Hepatocyte (in vitro differentiated cells): ENCODE measurements at regions not wholly inside any gene's neighbourhood (a gene's known extent, or its start where the extent isn't known, plus 50 kb on each side); places are given as distances from the start of the nearest gene placed in this dataset.
"Not testable (repeated sequence)": the region's sequence is repeated elsewhere in the genome, so short reads cannot be mapped to it uniquely, and the experiment has no call there.

Source experiments
- DNase-seq: peaks from one replicate; pipeline ENCODE4 v3.0.0-alpha.2; 2016; ENCODE audit warnings: low spot score
- H2AFZ ChIP-seq: fragments of 200-600 bp; sonication (generic); 2 replicates; pipeline ENCODE4 v1.6.0; 2016; ENCODE audit warnings: antibody characterized with exemption, mild to moderate bottlenecking
- H3K27ac ChIP-seq: fragments of 200-600 bp; sonication (generic); 2 replicates; pipeline ENCODE4 v1.5.1; 2016; ENCODE audit warnings: mild to moderate bottlenecking
- H3K27me3 ChIP-seq: fragments of 200-600 bp; sonication (generic); 2 replicates; pipeline ENCODE4 v1.6.1; 2016
- H3K36me3 ChIP-seq: fragments of 200-600 bp; sonication (generic); replicated peaks from 2 replicates; pipeline ENCODE4 v1.5.1; 2016; ENCODE audit warnings: low read depth; ENCODE audit not compliant: insufficient read depth
- H3K4me1 ChIP-seq: fragments of 200-600 bp; sonication (generic); 2 replicates; pipeline ENCODE4 v1.5.1; 2016; ENCODE audit warnings: mild to moderate bottlenecking, moderate library complexity; ENCODE audit not compliant: insufficient read depth
- H3K4me2 ChIP-seq: fragments of 200-600 bp; sonication (generic); 2 replicates; pipeline ENCODE4 v1.6.0; 2016
- H3K4me3 ChIP-seq: fragments of 200-600 bp; sonication (generic); 2 replicates; pipeline ENCODE4 v1.5.1; 2016; ENCODE audit warnings: mild to moderate bottlenecking
- H3K79me2 ChIP-seq: fragments of 200-600 bp; sonication (generic); 2 replicates; pipeline ENCODE4 v1.6.0; 2017; ENCODE audit warnings: mild to moderate bottlenecking
- H3K9me2 ChIP-seq: fragments of 200-600 bp; sonication (generic); replicated peaks from 2 replicates; pipeline ENCODE4 v1.6.0; 2017; ENCODE audit warnings: mild to moderate bottlenecking; ENCODE audit not compliant: insufficient read depth
- H3K9me3 ChIP-seq: fragments of 200-600 bp; sonication (generic); 2 replicates; pipeline ENCODE4 v1.5.1; 2016; ENCODE audit warnings: low read depth, mild to moderate bottlenecking
- H4K20me1 ChIP-seq: fragments of 200-600 bp; sonication (generic); 2 replicates; pipeline ENCODE4 v1.6.0; 2016; ENCODE audit warnings: mild to moderate bottlenecking; ENCODE audit not compliant: insufficient read depth, poor library complexity, severe bottlenecking
- CTCF ChIP-seq: fragments of 200-600 bp; sonication (generic); IDR thresholded peaks from 2 replicates; pipeline ENCODE4 v1.5.1; 2016; ENCODE audit warnings: antibody characterized with exemption, mild to moderate bottlenecking; ENCODE audit not compliant: poor library complexity
- EZH2 ChIP-seq: fragments of 200-600 bp; sonication (generic); IDR thresholded peaks from 2 replicates; pipeline ENCODE4 v1.6.1; 2016; ENCODE audit warnings: antibody characterized with exemption, mild to moderate bottlenecking, borderline replicate concordance
- EZH2phosphoT487 ChIP-seq: fragments of 200-600 bp; sonication (generic); IDR thresholded peaks from one replicate; pipeline ENCODE4 v1.6.1; 2018; ENCODE audit warnings: antibody characterized with exemption, mild to moderate bottlenecking, low read depth, moderate library complexity; ENCODE audit not compliant: unreplicated experiment, severe bottlenecking
- WGBS: methylation state at CpG from one replicate; pipeline ENCODE4 v1.1.6; 2016; ENCODE audit warnings: low lambda C conversion rate; ENCODE audit errors: missing lambda C conversion rate; 5-methylcytosine and 5-hydroxymethylcytosine counted together

DNA sequence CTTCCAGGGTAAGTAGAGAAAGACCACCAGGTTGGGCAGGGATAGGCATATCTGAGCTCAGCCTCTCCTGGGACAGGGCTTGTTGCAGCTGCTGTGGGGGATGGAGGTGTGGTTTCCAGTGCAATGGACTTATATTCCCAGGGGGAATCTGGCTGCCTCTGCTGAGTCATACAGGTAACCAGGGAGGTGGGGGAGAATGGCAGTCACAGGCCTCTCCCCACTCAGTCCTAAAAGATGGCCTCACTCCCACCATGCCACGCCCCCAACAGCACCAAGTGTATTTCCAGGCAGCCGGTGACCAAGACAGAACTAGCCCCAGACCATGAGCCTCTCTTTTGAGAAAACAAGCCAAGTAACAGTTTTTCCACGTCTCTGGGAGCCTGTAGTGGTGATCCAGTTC lies 1240.7 kb downstream of the BRINP3 start:
- Histone ChIP-seq H3K4me1 (no peaks in the 10 kb centered on the region), H3K27ac (no peak overlapping the region), H3K79me2 (no peaks in the 10 kb centered on the region), H3K9me2 (no peaks in the 10 kb centered on the region), H2AFZ (no peak overlapping the region), H3K9me3 (no peaks in the 10 kb centered on the region), H3K4me2 (no peak overlapping the region), H3K4me3 (no peak overlapping the region), H4K20me1 (no peaks in the 10 kb centered on the region), H3K27me3 (no peaks in the 10 kb centered on the region), H3K36me3 (no peaks in the 10 kb centered on the region)
- WGBS = 92% methylated on average over 3 of the region's 3 CpGs
- DNase-seq = no peak
- TF ChIP-seq EZH2 = no peak
- no peak for TF ChIP-seq EZH2phosphoT487
- no peak for TF ChIP-seq CTCF

GRCh38 chr1:189253601-189254350 lies 1223.9 kb downstream of the BRINP3 start:
- Histone ChIP-seq H4K20me1 (no peaks in the 10 kb centered on the region), H3K4me2 (no peak overlapping the region), H3K4me3 (no peak overlapping the region), H3K27ac (no peak overlapping the region), H3K79me2 (no peaks in the 10 kb centered on the region), H3K36me3 (no peaks in the 10 kb centered on the region), H3K9me2 (no peaks in the 10 kb centered on the region), H2AFZ (no peak overlapping the region), H3K9me3 (no peaks in the 10 kb centered on the region), H3K27me3 (no peaks in the 10 kb centered on the region), H3K4me1 (no peaks in the 10 kb centered on the region)
- DNase-seq = no peak
- WGBS = 89% methylated on average over 18 of the region's 18 CpGs
- TF ChIP-seq CTCF = no peak
- TF ChIP-seq EZH2 = no peak
- no peak for TF ChIP-seq EZH2phosphoT487

DNA sequence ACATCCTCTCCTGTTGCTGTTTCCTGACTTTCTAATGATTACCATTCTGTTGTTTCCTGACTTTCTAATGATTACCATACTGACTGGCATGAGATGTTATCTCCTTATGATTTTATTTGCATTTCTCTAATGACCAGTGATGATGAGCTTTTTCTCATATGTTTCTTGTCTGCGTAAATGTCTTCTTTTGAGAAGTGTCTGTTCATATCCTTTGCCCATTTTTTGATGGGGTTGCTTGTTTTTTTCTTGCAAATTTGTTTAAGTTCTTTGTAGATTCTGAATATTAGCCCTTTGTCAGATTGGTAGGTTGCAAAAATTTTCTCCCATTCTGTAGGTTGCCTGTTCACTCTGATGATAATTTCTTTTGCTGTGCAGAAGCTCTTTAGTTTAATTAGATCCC lies 1216.5 kb downstream of the BRINP3 start:
- H3K4me2 ChIP-seq, H3K9me2 ChIP-seq, H3K79me2 ChIP-seq, H4K20me1 ChIP-seq, H2AFZ ChIP-seq, H3K36me3 ChIP-seq, H3K4me3 ChIP-seq, H3K9me3 ChIP-seq, DNase-seq, H3K27me3 ChIP-seq, H3K4me1 ChIP-seq, H3K27ac ChIP-seq: not testable (repeated sequence)
- 100% methylated on average over 1 of the region's 1 CpG for WGBS

- Histone ChIP-seq H2AFZ (no peak overlapping the region), H4K20me1 (no peaks in the 10 kb centered on the region), H3K4me3 (no peak overlapping the region), H3K4me1 (no peaks in the 10 kb centered on the region), H3K79me2 (no peaks in the 10 kb centered on the region), H3K9me2 (no peaks in the 10 kb centered on the region), H3K27ac (no peak overlapping the region), H3K4me2 (no peak overlapping the region), H3K9me3 (no peaks in the 10 kb centered on the region), H3K27me3 (no peaks in the 10 kb centered on the region), H3K36me3 (no peaks in the 10 kb centered on the region)
- DNase-seq = no peak
- WGBS = 89% methylated on average over 2 of the region's 2 CpGs
- no peak for TF ChIP-seq CTCF
- no peak for TF ChIP-seq EZH2
- TF ChIP-seq EZH2phosphoT487 = no peak
These were observed 1208.7 kb downstream of the BRINP3 start for GRCh38 chr1:189269011-189269410.
